ENCODE measurements at regions not wholly inside any gene's neighbourhood (a gene's known extent, or its start where the extent isn't known, plus 50 kb on each side); places are given as distances from the start of the nearest gene placed in this dataset.

DNA sequence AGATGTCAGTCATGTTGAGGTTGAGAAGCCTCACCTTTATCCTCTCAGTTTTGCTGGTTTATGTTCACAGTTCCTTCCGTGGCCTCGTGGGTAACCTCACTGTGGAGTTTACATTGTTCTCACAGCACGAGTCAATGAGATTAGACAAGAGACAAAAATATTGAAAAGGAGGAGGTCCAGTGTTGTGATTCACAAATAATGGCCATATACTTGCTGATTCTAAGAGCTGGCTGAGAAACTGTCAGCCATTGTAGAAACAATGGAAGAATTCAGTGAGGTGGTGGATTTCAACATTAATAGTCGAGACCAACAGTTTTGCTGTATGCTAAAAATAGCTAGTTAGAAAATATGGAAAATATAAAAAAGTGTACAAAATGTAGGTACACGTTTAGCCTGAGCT lies 176.4 kb upstream of the WSCD1 start:
- no peaks in the 10 kb centered on the region for H3K36me3 ChIP-seq (ENCODE audit: control insufficient read depth in 2 of 2, extremely low read depth in 1 of 2, insufficient read depth in 2 of 2, low read length in 2 of 2)
- H3K79me2 ChIP-seq (ENCODE audit: control insufficient read depth, insufficient read depth, low read length): no peaks in the 10 kb centered on the region
- H3K9me3 ChIP-seq (ENCODE audit: control insufficient read depth, low read depth, low read length): no peaks in the 10 kb centered on the region
- H3K27me3 ChIP-seq (ENCODE audit: control insufficient read depth, extremely low read depth, insufficient read depth, low read length): peaks cover 5% of the 10 kb centered on the region
- no peak overlapping the region for H2AFZ ChIP-seq (ENCODE audit: control insufficient read depth, low read length)
- no peak overlapping the region for H3K4me3 ChIP-seq (ENCODE audit: control insufficient read depth in 2 of 3, extremely low read depth in 1 of 3, insufficient read depth in 2 of 3, low read depth in 1 of 3, low read length in 3 of 3)
- TF ChIP-seq EZH2 (IDR thresholded peaks at IDR 0.05; ENCODE audit: low read length) (no peak), CTCF (optimal IDR thresholded peaks at IDR 0.05 in 1 of 3, IDR thresholded peaks at IDR 0.05 in 1 of 3, conservative IDR thresholded peaks at IDR 0.05 in 1 of 3; ENCODE audit: extremely low read depth in 1 of 3, insufficient read depth in 2 of 3, low read length in 3 of 3) (no peak)
- H3K9me1 ChIP-seq (ENCODE audit: control insufficient read depth, extremely low read depth, insufficient read depth, low read length): no peaks in the 10 kb centered on the region
- DNase-seq (ENCODE audit: low read depth, low spot score) (no peak), FAIRE-seq (no peak)
- no peak overlapping the region for H3K27ac ChIP-seq (ENCODE audit: control insufficient read depth, insufficient read depth, low read length)
- no peaks in the 10 kb centered on the region for H3K4me1 ChIP-seq (ENCODE audit: control insufficient read depth, extremely low read depth, insufficient read depth, low read length)
- H3K4me2 ChIP-seq (ENCODE audit: control insufficient read depth, extremely low read depth, insufficient read depth, low read depth, low read length): no peak overlapping the region
- no peaks in the 10 kb centered on the region for H4K20me1 ChIP-seq (ENCODE audit: control insufficient read depth, extremely low read depth, insufficient read depth, low read length)
- dilution Hi-C loops (cut with MboI; ENCODE audit: extremely low pct_ligation_motif_present, low sequenced_read_pairs): no loop called here
- H3K9ac ChIP-seq (ENCODE audit: control insufficient read depth, extremely low read depth, insufficient read depth, low read length): no peak overlapping the region

- Histone ChIP-seq H3K27ac (ENCODE audit: control insufficient read depth, insufficient read depth, low read length) (no peak overlapping the region), H3K36me3 (ENCODE audit: control insufficient read depth in 2 of 2, extremely low read depth in 1 of 2, insufficient read depth in 2 of 2, low read length in 2 of 2) (no peaks in the 10 kb centered on the region), H3K4me1 (ENCODE audit: control insufficient read depth, extremely low read depth, insufficient read depth, low read length) (no peaks in the 10 kb centered on the region), H3K9me1 (ENCODE audit: control insufficient read depth, extremely low read depth, insufficient read depth, low read length) (no peaks in the 10 kb centered on the region), H3K9ac (ENCODE audit: control insufficient read depth, extremely low read depth, insufficient read depth, low read length) (no peak overlapping the region), H4K20me1 (ENCODE audit: control insufficient read depth, extremely low read depth, insufficient read depth, low read length) (no peaks in the 10 kb centered on the region), H3K9me3 (ENCODE audit: control insufficient read depth, low read depth, low read length) (no peaks in the 10 kb centered on the region), H3K4me2 (ENCODE audit: control insufficient read depth, extremely low read depth, insufficient read depth, low read depth, low read length) (no peak overlapping the region), H2AFZ (ENCODE audit: control insufficient read depth, low read length) (no peak overlapping the region), H3K27me3 (ENCODE audit: control insufficient read depth, extremely low read depth, insufficient read depth, low read length) (peaks cover 5% of the 10 kb centered on the region), H3K79me2 (ENCODE audit: control insufficient read depth, insufficient read depth, low read length) (no peaks in the 10 kb centered on the region), H3K4me3 (ENCODE audit: control insufficient read depth in 2 of 3, extremely low read depth in 1 of 3, insufficient read depth in 2 of 3, low read depth in 1 of 3, low read length in 3 of 3) (no peak overlapping the region)
- dilution Hi-C loops (cut with MboI; ENCODE audit: extremely low pct_ligation_motif_present, low sequenced_read_pairs): no loop called here
- TF ChIP-seq EZH2 (IDR thresholded peaks at IDR 0.05; ENCODE audit: low read length): no peak
- no peak for TF ChIP-seq CTCF (optimal IDR thresholded peaks at IDR 0.05 in 1 of 3, IDR thresholded peaks at IDR 0.05 in 1 of 3, conservative IDR thresholded peaks at IDR 0.05 in 1 of 3; ENCODE audit: extremely low read depth in 1 of 3, insufficient read depth in 2 of 3, low read length in 3 of 3)
- DNase-seq (ENCODE audit: low read depth, low spot score): no peak
- FAIRE-seq: no peak
Measured at GRCh38 chr17:5895276-5895675, 174.9 kb upstream of the WSCD1 start.

All from keratinocyte (primary cell).